Gastroesophageal sphincter (tissue), 3 donors: ENCODE measurements at regions not wholly inside any gene's neighbourhood (a gene's known extent, or its start where the extent isn't known, plus 50 kb on each side); places are given as distances from the start of the nearest gene placed in this dataset.

Experiments
- EP300 ChIP-seq: sonication (generic); formaldehyde crosslinking; IDR thresholded peaks from one replicate; pipeline ENCODE4 v1.6.1; 2017; ENCODE audit warnings: antibody characterized with exemption, mild to moderate bottlenecking
- POLR2A ChIP-seq, 2 donors: fragments of 450-650 bp; IDR thresholded peaks; one replicate each; pipeline ENCODE4 v1.6.1; 2017; ENCODE audit warnings: antibody characterized with exemption in 2 of 2, mild to moderate bottlenecking in 2 of 2, moderate library complexity in 1 of 2
- POLR2AphosphoS5 ChIP-seq: sonication (generic); formaldehyde crosslinking; IDR thresholded peaks from one replicate; pipeline ENCODE4 v1.6.1; 2017; ENCODE audit warnings: antibody characterized with exemption
- TF ChIP-seq, protein P1 (sequence below), 4 experiments: fragments of 200-600 bp in 2 of 4; fragments of 450-650 bp in 2 of 4; sonication (generic) in 1 of 4; IDR thresholded peaks; one replicate each; pipeline ENCODE4 v1.5.1; 2017 to 2019; ENCODE audit warnings: antibody characterized with exemption in 4 of 4, mild to moderate bottlenecking in 2 of 4, moderate library complexity in 2 of 4

DNA sequence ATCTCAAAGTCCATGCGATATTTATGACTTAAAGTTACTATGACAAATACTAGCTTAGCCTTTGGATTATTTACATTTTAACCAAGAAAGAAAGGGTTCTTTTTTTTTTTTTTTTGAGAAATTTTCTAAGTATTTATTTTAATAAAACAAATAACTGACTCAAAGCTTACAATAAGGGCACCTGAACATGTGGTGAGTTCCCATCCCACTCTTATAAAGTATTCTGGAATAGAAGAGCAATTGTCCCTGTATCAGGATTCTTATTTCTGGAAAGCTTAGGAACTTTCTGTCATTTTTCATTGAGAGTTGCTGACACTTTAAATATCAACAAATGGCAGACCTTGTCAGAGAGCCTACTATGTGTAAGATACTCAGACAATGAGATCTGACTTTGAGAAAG lies 686.1 kb upstream of the SOX9 start:
- TF ChIP-seq, protein P1, sequence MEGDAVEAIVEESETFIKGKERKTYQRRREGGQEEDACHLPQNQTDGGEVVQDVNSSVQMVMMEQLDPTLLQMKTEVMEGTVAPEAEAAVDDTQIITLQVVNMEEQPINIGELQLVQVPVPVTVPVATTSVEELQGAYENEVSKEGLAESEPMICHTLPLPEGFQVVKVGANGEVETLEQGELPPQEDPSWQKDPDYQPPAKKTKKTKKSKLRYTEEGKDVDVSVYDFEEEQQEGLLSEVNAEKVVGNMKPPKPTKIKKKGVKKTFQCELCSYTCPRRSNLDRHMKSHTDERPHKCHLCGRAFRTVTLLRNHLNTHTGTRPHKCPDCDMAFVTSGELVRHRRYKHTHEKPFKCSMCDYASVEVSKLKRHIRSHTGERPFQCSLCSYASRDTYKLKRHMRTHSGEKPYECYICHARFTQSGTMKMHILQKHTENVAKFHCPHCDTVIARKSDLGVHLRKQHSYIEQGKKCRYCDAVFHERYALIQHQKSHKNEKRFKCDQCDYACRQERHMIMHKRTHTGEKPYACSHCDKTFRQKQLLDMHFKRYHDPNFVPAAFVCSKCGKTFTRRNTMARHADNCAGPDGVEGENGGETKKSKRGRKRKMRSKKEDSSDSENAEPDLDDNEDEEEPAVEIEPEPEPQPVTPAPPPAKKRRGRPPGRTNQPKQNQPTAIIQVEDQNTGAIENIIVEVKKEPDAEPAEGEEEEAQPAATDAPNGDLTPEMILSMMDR (IDR thresholded peaks at IDR 0.05) = no peak
- TF ChIP-seq POLR2AphosphoS5 = no peak
- TF ChIP-seq POLR2A (IDR thresholded peaks at IDR 0.05) = no peak
- no peak for TF ChIP-seq EP300
